HuH-7.5 (cell line): ENCODE measurements at regions not wholly inside any gene's neighbourhood (a gene's known extent, or its start where the extent isn't known, plus 50 kb on each side); places are given as distances from the start of the nearest gene placed in this dataset.

Source experiments
- DNase-seq: peaks from one replicate; pipeline ENCODE4 v3.0.0; 2011; ENCODE audit warnings: low spot score

- DNase-seq: no peak
These were observed 99.2 kb downstream of the ARRDC3 start for GRCh38 chr5:91283899-91284298.

- no peak for DNase-seq
These were observed 99.8 kb downstream of the ARRDC3 start for GRCh38 chr5:91283326-91283725.

GRCh38 chr5:91282210-91282609 lies 100.9 kb downstream of the ARRDC3 start:
- no peak for DNase-seq

GRCh38 chr5:91281401-91281800 lies 101.7 kb downstream of the ARRDC3 start:
- no peak for DNase-seq

GRCh38 chr5:91280362-91281269 lies 102.5 kb downstream of the ARRDC3 start:
- DNase-seq: peak; percentile 79

GRCh38 chr5:91277840-91278239 lies 105.3 kb downstream of the ARRDC3 start:
- no peak for DNase-seq

GRCh38 chr5:91277093-91277626 lies 106.0 kb downstream of the ARRDC3 start:
- no peak for DNase-seq

GRCh38 chr5:91272858-91273257 lies 110.3 kb downstream of the ARRDC3 start:
- DNase-seq: peak; percentile 38

- no peak for DNase-seq
These were observed 111.1 kb downstream of the ARRDC3 start for GRCh38 chr5:91271999-91272398.

- no peak for DNase-seq
These were observed 113.9 kb downstream of the ARRDC3 start for GRCh38 chr5:91269198-91269597.

GRCh38 chr5:91266184-91266705 lies 116.9 kb downstream of the ARRDC3 start:
- DNase-seq: no peak

- DNase-seq: no peak
These were observed 118.6 kb downstream of the ARRDC3 start for GRCh38 chr5:91264311-91265051.

GRCh38 chr5:91263898-91264297 lies 119.2 kb downstream of the ARRDC3 start:
- DNase-seq: no peak

- DNase-seq: no peak
These were observed 125.8 kb downstream of the ARRDC3 start for GRCh38 chr5:91257301-91257700.

- no peak for DNase-seq
These were observed 127.0 kb downstream of the ARRDC3 start for GRCh38 chr5:91256142-91256524.

- no peak for DNase-seq
These were observed 127.5 kb downstream of the ARRDC3 start for GRCh38 chr5:91255396-91256141.

GRCh38 chr5:91252916-91253315 lies 130.2 kb downstream of the ARRDC3 start:
- no peak for DNase-seq

GRCh38 chr5:91245871-91246270 lies 137.2 kb downstream of the ARRDC3 start:
- no peak for DNase-seq

- no peak for DNase-seq
These were observed 138.1 kb downstream of the ARRDC3 start for GRCh38 chr5:91245074-91245452.

- no peak for DNase-seq
These were observed 138.6 kb downstream of the ARRDC3 start for GRCh38 chr5:91244380-91245073.

GRCh38 chr5:91243852-91244251 lies 139.3 kb downstream of the ARRDC3 start:
- no peak for DNase-seq
